Keratinocyte (primary cell): ENCODE measurements at regions not wholly inside any gene's neighbourhood (a gene's known extent, or its start where the extent isn't known, plus 50 kb on each side); places are given as distances from the start of the nearest gene placed in this dataset.
A peak's percentile ranks its signal among the peaks of the same experiment; 100 is the strongest.

Experiments used
- DNase-seq: peaks from one replicate; pipeline ENCODE4 v3.0.0-alpha.2; 2011; ENCODE audit warnings: low read depth, missing footprints, low spot score
- FAIRE-seq: peaks from 2 replicates; lab custom pipeline; 2011; peaks lifted over from hg19 to GRCh38; lab: Jason Lieb, UNC
- H2AFZ ChIP-seq: 2 replicates; pipeline ENCODE4 v1.6.0; 2012; ENCODE audit warnings: low read length, control low read depth, inconsistent platforms; ENCODE audit not compliant: control insufficient read depth
- H3K27ac ChIP-seq: 2 replicates; pipeline ENCODE4 v1.5.1; 2011; ENCODE audit warnings: low read length; ENCODE audit not compliant: control insufficient read depth, insufficient read depth
- H3K27me3 ChIP-seq: 3 replicates; pipeline ENCODE4 v1.6.0; 2011; ENCODE audit warnings: low read length; ENCODE audit not compliant: control insufficient read depth, insufficient read depth; ENCODE audit errors: extremely low read depth
- H3K36me3 ChIP-seq, 2 experiments: 2 replicates in 1 of 2; 3 replicates in 1 of 2; pipeline ENCODE4 v1.5.1; 2011; ENCODE audit warnings: low read length in 2 of 2, mild to moderate bottlenecking in 1 of 2; ENCODE audit not compliant: control insufficient read depth in 2 of 2, insufficient read depth in 2 of 2; ENCODE audit errors: extremely low read depth in 1 of 2
- H3K4me1 ChIP-seq: 3 replicates; pipeline ENCODE4 v1.5.1; 2011; ENCODE audit warnings: low read length; ENCODE audit not compliant: control insufficient read depth, insufficient read depth; ENCODE audit errors: extremely low read depth
- H3K4me2 ChIP-seq: 3 replicates; pipeline ENCODE4 v1.6.0; 2011; ENCODE audit warnings: low read depth, low read length; ENCODE audit not compliant: control insufficient read depth, insufficient read depth; ENCODE audit errors: extremely low read depth
- H3K4me3 ChIP-seq, 3 experiments: fragments of 200-600 bp in 1 of 3; sonication (generic) in 1 of 3; 2 replicates in 2 of 3; 3 replicates in 1 of 3; pipeline ENCODE4 v1.5.1; 2011 to 2016; ENCODE audit warnings: low read length in 3 of 3, mild to moderate bottlenecking in 3 of 3, control low read depth in 2 of 3, inconsistent platforms in 1 of 3, low read depth in 1 of 3, mixed read lengths in 1 of 3, mixed run types in 1 of 3, moderate library complexity in 1 of 3; ENCODE audit not compliant: control insufficient read depth in 2 of 3, insufficient read depth in 2 of 3; ENCODE audit errors: extremely low read depth in 1 of 3
- H3K79me2 ChIP-seq: 2 replicates; pipeline ENCODE4 v1.6.0; 2012; ENCODE audit warnings: low read length; ENCODE audit not compliant: control insufficient read depth, insufficient read depth
- H3K9ac ChIP-seq: 3 replicates; pipeline ENCODE4 v1.6.0; 2011; ENCODE audit warnings: low read length; ENCODE audit not compliant: control insufficient read depth, insufficient read depth; ENCODE audit errors: extremely low read depth
- H3K9me1 ChIP-seq: 3 replicates; pipeline ENCODE4 v1.6.0; 2011; ENCODE audit warnings: low read length; ENCODE audit not compliant: control insufficient read depth, insufficient read depth; ENCODE audit errors: extremely low read depth
- H3K9me3 ChIP-seq: 2 replicates; pipeline ENCODE4 v1.5.1; 2012; ENCODE audit warnings: low read depth, low read length; ENCODE audit not compliant: control insufficient read depth
- H4K20me1 ChIP-seq: 3 replicates; pipeline ENCODE4 v1.6.0; 2011; ENCODE audit warnings: low read length; ENCODE audit not compliant: control insufficient read depth, insufficient read depth; ENCODE audit errors: extremely low read depth
- EZH2 ChIP-seq: IDR thresholded peaks from one replicate; pipeline ENCODE4 v1.6.1; 2012; ENCODE audit warnings: inconsistent platforms, mild to moderate bottlenecking, low read length, moderate library complexity
- dilution Hi-C: fragments of 300-500 bp; cut with MboI; formaldehyde crosslinking; loops from one replicate; pipeline ENCODE4 v1.7.0; 2020; ENCODE audit warnings: low sequenced_read_pairs; ENCODE audit not compliant: extremely low pct_ligation_motif_present
- TF ChIP-seq, protein P1 (sequence below), 3 experiments: IDR thresholded peaks in 1 of 3; conservative IDR thresholded peaks in 1 of 3; optimal IDR thresholded peaks in 1 of 3; 2 replicates in 2 of 3; 3 replicates in 1 of 3; pipeline versions ENCODE3 to v1.5.1; 2011; ENCODE audit warnings: low read length in 3 of 3, mild to moderate bottlenecking in 3 of 3, moderate library complexity in 2 of 3, control low read depth in 1 of 3, inconsistent platforms in 1 of 3; ENCODE audit not compliant: insufficient read depth in 2 of 3; ENCODE audit errors: extremely low read depth in 1 of 3

DNA sequence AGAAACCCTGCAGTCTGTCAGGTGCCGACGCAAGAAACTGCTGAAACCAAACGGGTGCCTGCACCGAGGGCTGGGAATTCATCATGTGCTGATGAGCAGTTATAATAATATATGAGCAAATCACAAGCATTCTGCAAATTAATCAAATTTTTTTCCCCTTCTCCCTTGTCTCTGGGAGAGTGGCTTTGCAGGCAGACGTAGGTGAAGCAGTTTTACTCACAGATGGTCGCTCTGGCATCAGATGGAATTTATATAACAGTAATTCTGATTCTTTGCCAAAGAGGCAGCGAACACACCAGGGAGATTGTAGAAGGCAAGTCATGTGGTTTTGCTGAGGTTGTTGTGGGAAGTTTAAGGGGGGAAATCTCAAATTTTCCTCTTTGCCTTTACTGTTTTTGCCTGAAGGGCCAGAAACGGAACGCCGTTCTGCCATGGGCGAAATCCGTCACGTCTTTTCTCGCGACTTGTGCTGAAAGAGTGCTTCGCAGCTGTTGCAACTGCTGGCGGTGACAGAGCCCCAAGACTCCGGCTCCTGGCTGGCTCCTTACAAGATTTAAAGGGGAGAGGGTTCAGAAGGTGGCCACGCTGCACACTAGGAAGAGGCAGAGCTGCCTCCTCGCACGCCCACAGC, 320.1 kb downstream of the ZNF536 start:
- TF ChIP-seq EZH2 = peak; percentile 64
- TF ChIP-seq, protein P1, sequence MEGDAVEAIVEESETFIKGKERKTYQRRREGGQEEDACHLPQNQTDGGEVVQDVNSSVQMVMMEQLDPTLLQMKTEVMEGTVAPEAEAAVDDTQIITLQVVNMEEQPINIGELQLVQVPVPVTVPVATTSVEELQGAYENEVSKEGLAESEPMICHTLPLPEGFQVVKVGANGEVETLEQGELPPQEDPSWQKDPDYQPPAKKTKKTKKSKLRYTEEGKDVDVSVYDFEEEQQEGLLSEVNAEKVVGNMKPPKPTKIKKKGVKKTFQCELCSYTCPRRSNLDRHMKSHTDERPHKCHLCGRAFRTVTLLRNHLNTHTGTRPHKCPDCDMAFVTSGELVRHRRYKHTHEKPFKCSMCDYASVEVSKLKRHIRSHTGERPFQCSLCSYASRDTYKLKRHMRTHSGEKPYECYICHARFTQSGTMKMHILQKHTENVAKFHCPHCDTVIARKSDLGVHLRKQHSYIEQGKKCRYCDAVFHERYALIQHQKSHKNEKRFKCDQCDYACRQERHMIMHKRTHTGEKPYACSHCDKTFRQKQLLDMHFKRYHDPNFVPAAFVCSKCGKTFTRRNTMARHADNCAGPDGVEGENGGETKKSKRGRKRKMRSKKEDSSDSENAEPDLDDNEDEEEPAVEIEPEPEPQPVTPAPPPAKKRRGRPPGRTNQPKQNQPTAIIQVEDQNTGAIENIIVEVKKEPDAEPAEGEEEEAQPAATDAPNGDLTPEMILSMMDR (optimal IDR thresholded peaks at IDR 0.05 in 1 of 3, IDR thresholded peaks at IDR 0.05 in 1 of 3, conservative IDR thresholded peaks at IDR 0.05 in 1 of 3; ENCODE audit: extremely low read depth in 1 of 3, insufficient read depth in 2 of 3, low read length in 3 of 3) = no peak
- no peaks in the 10 kb centered on the region for H3K4me1 ChIP-seq
- no peak overlapping the region for H2AFZ ChIP-seq
- H3K27ac ChIP-seq = no peak overlapping the region
- DNase-seq (no peak), FAIRE-seq (no peak)
- no peaks in the 10 kb centered on the region for H3K79me2 ChIP-seq
- no peaks in the 10 kb centered on the region for H3K9me3 ChIP-seq
- no peak overlapping the region for H3K4me2 ChIP-seq
- peaks cover 18% of the 10 kb centered on the region for H3K27me3 ChIP-seq
- no peak overlapping the region for H3K9ac ChIP-seq
- no peak overlapping the region for H3K4me3 ChIP-seq
- H3K36me3 ChIP-seq = no peaks in the 10 kb centered on the region
- dilution Hi-C loops = no loop called here
- no peaks in the 10 kb centered on the region for H4K20me1 ChIP-seq
- no peaks in the 10 kb centered on the region for H3K9me1 ChIP-seq

DNA sequence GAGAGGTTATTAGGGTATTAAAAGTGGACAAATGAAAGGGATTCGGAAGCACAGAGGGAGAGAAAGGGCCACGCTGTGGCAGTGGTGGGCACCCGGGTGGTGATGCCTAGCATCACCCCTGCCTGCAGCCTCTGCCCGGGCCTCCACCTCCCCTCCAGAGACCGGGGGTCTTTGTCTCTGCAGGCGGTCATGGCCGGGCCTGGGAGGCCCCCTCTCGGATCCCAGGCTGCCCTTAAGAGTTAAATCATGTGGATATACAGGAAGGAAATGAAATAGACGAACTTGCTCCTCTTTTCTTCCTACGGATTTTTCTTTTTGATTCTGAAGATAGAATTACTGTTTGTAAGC, 319.6 kb downstream of the ZNF536 start:
- Histone ChIP-seq H3K4me2 (no peak overlapping the region), H3K27ac (no peak overlapping the region), H3K27me3 (peaks cover 18% of the 10 kb centered on the region), H4K20me1 (no peaks in the 10 kb centered on the region), H2AFZ (no peak overlapping the region), H3K79me2 (no peaks in the 10 kb centered on the region), H3K4me1 (no peaks in the 10 kb centered on the region), H3K4me3 (no peak overlapping the region), H3K9me1 (no peaks in the 10 kb centered on the region), H3K36me3 (no peaks in the 10 kb centered on the region), H3K9ac (no peak overlapping the region), H3K9me3 (no peaks in the 10 kb centered on the region)
- dilution Hi-C loops = no loop called here
- no peak for TF ChIP-seq EZH2
- TF ChIP-seq, protein P1 (optimal IDR thresholded peaks at IDR 0.05 in 1 of 3, IDR thresholded peaks at IDR 0.05 in 1 of 3, conservative IDR thresholded peaks at IDR 0.05 in 1 of 3; ENCODE audit: extremely low read depth in 1 of 3, insufficient read depth in 2 of 3, low read length in 3 of 3) = no peak
- FAIRE-seq (no peak), DNase-seq (no peak)
